PC-3 (cell line): ENCODE measurements at regions not wholly inside any gene's neighbourhood (a gene's known extent, or its start where the extent isn't known, plus 50 kb on each side); places are given as distances from the start of the nearest gene placed in this dataset.
A peak's percentile ranks its signal among the peaks of the same experiment; 100 is the strongest.

Experiments
- ATAC-seq: fragments of 200-7000 bp; cut with Tn5 transposase; 2 replicates; pipeline ENCODE4 v1.9.1; 2020; ENCODE audit warnings: mild to moderate bottlenecking, moderate library complexity
- BruUV-seq: library from RNA; stranded (reverse); fragments of 400-500 nt; replicated peaks from 2 replicates; lab custom pipeline; 2021; lab: Mats Ljungman, UMichigan
- CTCF ChIA-PET: fragments of 300-600 bp; sonication (Branson Sonifier 250); formaldehyde crosslinking; loops from one replicate; lab custom pipeline; 2022; ENCODE audit warnings: antibody characterized with exemption; lab: Charles Lee
- POLR2A ChIA-PET: fragments of 300-600 bp; sonication (Branson Sonifier 250); formaldehyde crosslinking; loops from one replicate; lab custom pipeline; 2022; ENCODE audit warnings: antibody characterized with exemption; ENCODE audit not compliant: unreplicated experiment; lab: Charles Lee
- DNase-seq: peaks from one replicate; pipeline ENCODE4 v3.0.0-alpha.2; 2015
- H2AFZ ChIP-seq: fragments of 300-600 bp; sonication (generic); 2 replicates; pipeline ENCODE4 v1.6.0; 2016; ENCODE audit warnings: antibody characterized with exemption, low read length
- H3F3A ChIP-seq: fragments of 300-600 bp; sonication (generic); one replicate; pipeline ENCODE4 v1.6.0; 2017; ENCODE audit warnings: antibody characterized with exemption, low read length, control low read depth, mild to moderate bottlenecking; ENCODE audit not compliant: unreplicated experiment
- H3K27ac ChIP-seq: fragments of 300-600 bp; sonication (generic); 2 replicates; pipeline ENCODE4 v1.5.1; 2016; ENCODE audit warnings: mild to moderate bottlenecking, low read length
- H3K27me3 ChIP-seq: fragments of 300-600 bp; sonication (generic); 2 replicates; pipeline ENCODE4 v1.6.1; 2016; ENCODE audit warnings: low read length, mixed read lengths
- H3K36me3 ChIP-seq: fragments of 300-600 bp; sonication (generic); 2 replicates; pipeline ENCODE4 v1.6.1; 2016; ENCODE audit warnings: low read depth, mixed run types, low read length, mixed read lengths
- H3K4me1 ChIP-seq: fragments of 300-600 bp; sonication (generic); 2 replicates; pipeline ENCODE4 v1.5.1; 2016; ENCODE audit warnings: low read length; ENCODE audit not compliant: insufficient read depth
- H3K4me2 ChIP-seq: fragments of 300-600 bp; sonication (generic); 2 replicates; pipeline ENCODE4 v1.6.0; 2016; ENCODE audit warnings: low read length
- H3K4me3 ChIP-seq: fragments of 300-600 bp; sonication (generic); 2 replicates; pipeline ENCODE4 v1.5.1; 2016; ENCODE audit warnings: mild to moderate bottlenecking, low read length, mixed read lengths
- H3K79me2 ChIP-seq: fragments of 300-600 bp; sonication (generic); 2 replicates; pipeline ENCODE4 v1.6.1; 2017; ENCODE audit warnings: low read length, mixed read lengths
- H3K9ac ChIP-seq: fragments of 300-600 bp; sonication (generic); 2 replicates; pipeline ENCODE4 v1.6.0; 2016; ENCODE audit warnings: mild to moderate bottlenecking, low read length
- H3K9me2 ChIP-seq: fragments of 300-600 bp; sonication (generic); replicated peaks from 2 replicates; pipeline ENCODE4 v1.6.1; 2016; ENCODE audit warnings: mixed run types, low read length, mixed read lengths
- H3K9me3 ChIP-seq: fragments of 300-600 bp; sonication (generic); 2 replicates; pipeline ENCODE4 v1.6.1; 2016; ENCODE audit warnings: low read length, mixed read lengths
- H4K20me1 ChIP-seq: fragments of 300-600 bp; sonication (generic); 2 replicates; pipeline ENCODE4 v1.6.1; 2016; ENCODE audit warnings: low read length, mixed read lengths
- CTCF ChIP-seq: fragments of 300-600 bp; sonication (generic); conservative IDR thresholded peaks from 2 replicates; pipeline ENCODE4 v1.5.1; 2017; ENCODE audit warnings: antibody characterized with exemption, low read depth, mild to moderate bottlenecking, low read length
- EZH2 ChIP-seq: fragments of 300-600 bp; sonication (generic); IDR thresholded peaks from one replicate; pipeline ENCODE4 v1.6.1; 2017; ENCODE audit warnings: antibody characterized with exemption, mild to moderate bottlenecking, low read length; ENCODE audit not compliant: unreplicated experiment
- EZH2phosphoT487 ChIP-seq: fragments of 300-600 bp; sonication (generic); IDR thresholded peaks from 2 replicates; pipeline ENCODE4 v1.6.1; 2018; ENCODE audit warnings: mild to moderate bottlenecking, antibody characterized with exemption, low read length, borderline replicate concordance
- intact Hi-C: fragments of 100-400 bp; cut with micrococcal nuclease; formaldehyde crosslinking; loops from 2 replicates; pipeline ENCODE4 v1.9.0; 2023

GRCh38 chr14:97379091-97379531 is 581.9 kb downstream of the VRK1 start:
- H3F3A ChIP-seq: no peaks in the 10 kb centered on the region
- H4K20me1 ChIP-seq: no peaks in the 10 kb centered on the region
- no peaks in the 10 kb centered on the region for H3K36me3 ChIP-seq
- H3K9me3 ChIP-seq: no peaks in the 10 kb centered on the region
- POLR2A ChIA-PET: no interaction called here
- no peak overlapping the region for H2AFZ ChIP-seq
- intact Hi-C loops: no loop called here
- no peak overlapping the region for H3K27ac ChIP-seq
- peaks cover 4% of the 10 kb centered on the region for H3K4me1 ChIP-seq
- BruUV-seq: no TSS peak
- no peak for ATAC-seq
- H3K4me2 ChIP-seq: no peak overlapping the region
- H3K27me3 ChIP-seq: peaks cover 66% of the 10 kb centered on the region
- DNase-seq: no peak
- TF ChIP-seq EZH2phosphoT487: no peak
- H3K9me2 ChIP-seq: no peaks in the 10 kb centered on the region
- H3K4me3 ChIP-seq: no peak overlapping the region
- no peak overlapping the region for H3K9ac ChIP-seq
- H3K79me2 ChIP-seq: no peaks in the 10 kb centered on the region
- CTCF ChIA-PET: no interaction called here

GRCh38 chr14:97380539-97380941 is 583.4 kb downstream of the VRK1 start:
- no peak overlapping the region for H3K27ac ChIP-seq
- no peaks in the 10 kb centered on the region for H3F3A ChIP-seq
- H3K9ac ChIP-seq: no peak overlapping the region
- no peaks in the 10 kb centered on the region for H3K36me3 ChIP-seq
- ATAC-seq (peak; percentile 97), DNase-seq (peak; percentile 87)
- CTCF ChIA-PET: no interaction called here
- no peak overlapping the region for H3K4me3 ChIP-seq
- no TSS peak for BruUV-seq
- H3K9me2 ChIP-seq: no peaks in the 10 kb centered on the region
- intact Hi-C loops: no loop called here
- no peak for TF ChIP-seq EZH2
- TF ChIP-seq EZH2phosphoT487: no peak
- TF ChIP-seq CTCF: no peak
- no peak overlapping the region for H3K4me2 ChIP-seq
- POLR2A ChIA-PET: no interaction called here
- H4K20me1 ChIP-seq: no peaks in the 10 kb centered on the region
- H3K4me1 ChIP-seq: peaks cover 4% of the 10 kb centered on the region
- H2AFZ ChIP-seq: no peak overlapping the region
- H3K27me3 ChIP-seq: peaks cover 69% of the 10 kb centered on the region
- H3K9me3 ChIP-seq: no peaks in the 10 kb centered on the region
- H3K79me2 ChIP-seq: no peaks in the 10 kb centered on the region

GRCh38 chr14:97381309-97381708 is 584.1 kb downstream of the VRK1 start:
- no peak overlapping the region for H3K27ac ChIP-seq
- H3K9ac ChIP-seq: no peak overlapping the region
- H2AFZ ChIP-seq: no peak overlapping the region
- ATAC-seq (no peak), DNase-seq (no peak)
- intact Hi-C loops: no loop called here
- TF ChIP-seq EZH2phosphoT487 (no peak), EZH2 (no peak), CTCF (no peak)
- H3K79me2 ChIP-seq: no peaks in the 10 kb centered on the region
- no peaks in the 10 kb centered on the region for H3F3A ChIP-seq
- peaks cover 4% of the 10 kb centered on the region for H3K4me1 ChIP-seq
- H3K4me3 ChIP-seq: no peak overlapping the region
- H3K9me2 ChIP-seq: no peaks in the 10 kb centered on the region
- H3K9me3 ChIP-seq: no peaks in the 10 kb centered on the region
- no peaks in the 10 kb centered on the region for H4K20me1 ChIP-seq
- ChIA-PET POLR2A (no interaction called here), CTCF (no interaction called here)
- H3K4me2 ChIP-seq: no peak overlapping the region
- H3K27me3 ChIP-seq: peaks cover 68% of the 10 kb centered on the region
- H3K36me3 ChIP-seq: no peaks in the 10 kb centered on the region
- no TSS peak for BruUV-seq
